ENCODE measurements at regions not wholly inside any gene's neighbourhood (a gene's known extent, or its start where the extent isn't known, plus 50 kb on each side); places are given as distances from the start of the nearest gene placed in this dataset.

DNA sequence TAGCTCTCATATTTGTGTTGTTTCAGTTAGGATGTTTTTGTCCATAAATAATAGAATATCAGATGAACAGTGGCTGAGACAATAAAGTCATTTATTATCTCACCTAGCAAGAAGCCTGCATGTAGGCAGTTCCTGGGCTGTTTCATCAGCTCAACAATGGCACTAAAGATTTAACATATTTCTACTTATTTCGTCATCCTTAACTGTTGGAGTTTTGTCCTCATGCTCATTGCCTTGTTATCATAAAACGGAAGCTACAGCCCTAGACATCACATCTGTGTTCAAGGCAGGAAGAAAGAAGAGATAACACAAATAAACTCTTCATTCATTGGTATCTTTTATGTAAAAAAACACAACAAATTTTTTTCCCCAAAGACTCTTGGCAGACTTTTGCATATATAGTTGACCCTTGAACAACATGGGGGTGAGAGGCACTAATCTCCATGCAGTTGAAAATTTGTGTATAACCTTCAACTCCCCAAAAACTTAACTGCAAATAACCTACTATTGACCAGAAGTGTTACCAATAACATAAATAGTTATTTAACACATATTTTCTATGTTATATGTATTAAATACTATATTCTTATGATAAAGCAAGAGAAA lies 277.2 kb upstream of the ADRA1B start:
- Histone ChIP-seq H3K9me3 (peaks cover 0 to 5% of the 10 kb centered on the region in 2 donors), H3K4me1 (no peaks in the 10 kb centered on the region)

DNA sequence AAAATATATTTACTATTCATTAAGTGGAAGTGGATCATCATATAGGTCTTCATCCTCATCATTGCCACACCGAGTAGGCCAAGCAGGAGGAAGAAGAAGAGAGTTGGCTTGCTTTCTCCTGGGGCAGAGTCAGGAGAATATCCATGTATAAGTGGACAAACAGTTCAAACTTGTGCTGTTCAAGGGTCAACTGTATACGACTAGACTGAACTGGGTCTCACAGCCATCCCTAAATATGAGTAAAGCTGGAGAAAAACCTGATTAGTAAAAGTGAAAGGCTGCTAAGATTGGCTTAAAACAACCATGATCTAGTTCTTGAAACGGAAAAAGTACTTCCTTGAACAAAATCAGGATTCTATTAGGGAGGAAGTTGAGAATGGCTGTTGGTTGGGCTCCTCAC lies 276.7 kb upstream of the ADRA1B start:
- no peak for TF ChIP-seq POLR2A (IDR thresholded peaks at IDR 0.05)
- TF ChIP-seq, protein P1, sequence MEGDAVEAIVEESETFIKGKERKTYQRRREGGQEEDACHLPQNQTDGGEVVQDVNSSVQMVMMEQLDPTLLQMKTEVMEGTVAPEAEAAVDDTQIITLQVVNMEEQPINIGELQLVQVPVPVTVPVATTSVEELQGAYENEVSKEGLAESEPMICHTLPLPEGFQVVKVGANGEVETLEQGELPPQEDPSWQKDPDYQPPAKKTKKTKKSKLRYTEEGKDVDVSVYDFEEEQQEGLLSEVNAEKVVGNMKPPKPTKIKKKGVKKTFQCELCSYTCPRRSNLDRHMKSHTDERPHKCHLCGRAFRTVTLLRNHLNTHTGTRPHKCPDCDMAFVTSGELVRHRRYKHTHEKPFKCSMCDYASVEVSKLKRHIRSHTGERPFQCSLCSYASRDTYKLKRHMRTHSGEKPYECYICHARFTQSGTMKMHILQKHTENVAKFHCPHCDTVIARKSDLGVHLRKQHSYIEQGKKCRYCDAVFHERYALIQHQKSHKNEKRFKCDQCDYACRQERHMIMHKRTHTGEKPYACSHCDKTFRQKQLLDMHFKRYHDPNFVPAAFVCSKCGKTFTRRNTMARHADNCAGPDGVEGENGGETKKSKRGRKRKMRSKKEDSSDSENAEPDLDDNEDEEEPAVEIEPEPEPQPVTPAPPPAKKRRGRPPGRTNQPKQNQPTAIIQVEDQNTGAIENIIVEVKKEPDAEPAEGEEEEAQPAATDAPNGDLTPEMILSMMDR (IDR thresholded peaks at IDR 0.05), result no peak

More for the DNA sequence above, 277.2 kb upstream of the ADRA1B start:
- Histone ChIP-seq H3K27ac (no peak overlapping the region), H3K27me3 (no peaks in the 10 kb centered on the region), H3K4me3 (no peak overlapping the region), H3K36me3 (peaks cover 0 to 2% of the 10 kb centered on the region in 2 donors)
- TF ChIP-seq POLR2A (IDR thresholded peaks at IDR 0.05), result no peak
- TF ChIP-seq, protein P1 (IDR thresholded peaks at IDR 0.05), result no peak
- no peak for DNase-seq
- intact Hi-C loops (cut with DNase I; ENCODE audit: low total_unique reads), result no loop called here

DNA sequence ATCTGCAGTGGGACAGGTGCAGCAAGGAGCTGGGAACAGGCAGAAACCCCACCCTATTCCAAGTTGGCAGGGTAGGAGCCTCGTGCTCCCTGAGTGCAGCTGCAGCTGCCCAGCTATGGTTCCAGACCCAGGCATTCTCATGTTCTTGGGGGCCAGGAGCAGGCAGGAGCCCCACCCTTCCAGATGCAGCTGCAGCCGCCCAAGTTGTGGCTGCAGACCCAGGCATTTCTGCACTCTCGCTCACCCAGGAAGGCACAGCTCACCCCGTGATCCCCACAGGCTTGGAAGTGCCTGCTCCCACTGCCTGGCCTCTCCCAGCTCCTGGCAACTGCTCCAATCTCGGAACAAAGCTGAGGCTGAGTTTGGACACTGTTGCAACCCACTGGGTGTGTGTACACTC lies 275.8 kb upstream of the ADRA1B start:
- Histone ChIP-seq H3K4me3 (no peak overlapping the region), H3K9me3 (peaks cover 0 to 5% of the 10 kb centered on the region in 2 donors), H3K4me1 (no peaks in the 10 kb centered on the region), H3K27ac (no peak overlapping the region), H3K36me3 (peaks cover 0 to 2% of the 10 kb centered on the region in 2 donors), H3K27me3 (no peaks in the 10 kb centered on the region)
- no peak for DNase-seq
- intact Hi-C loops (cut with DNase I; ENCODE audit: low total_unique reads), result no loop called here
- TF ChIP-seq, protein P1 (IDR thresholded peaks at IDR 0.05), result no peak
- no peak for TF ChIP-seq POLR2A (IDR thresholded peaks at IDR 0.05)

More for the DNA sequence above, 276.7 kb upstream of the ADRA1B start:
- Histone ChIP-seq H3K36me3 (peaks cover 0 to 2% of the 10 kb centered on the region in 2 donors), H3K27me3 (no peaks in the 10 kb centered on the region), H3K4me3 (no peak overlapping the region), H3K4me1 (no peaks in the 10 kb centered on the region), H3K27ac (no peak overlapping the region), H3K9me3 (peaks cover 0 to 5% of the 10 kb centered on the region in 2 donors)
- intact Hi-C loops (cut with DNase I; ENCODE audit: low total_unique reads), result no loop called here
- no peak for DNase-seq

DNA sequence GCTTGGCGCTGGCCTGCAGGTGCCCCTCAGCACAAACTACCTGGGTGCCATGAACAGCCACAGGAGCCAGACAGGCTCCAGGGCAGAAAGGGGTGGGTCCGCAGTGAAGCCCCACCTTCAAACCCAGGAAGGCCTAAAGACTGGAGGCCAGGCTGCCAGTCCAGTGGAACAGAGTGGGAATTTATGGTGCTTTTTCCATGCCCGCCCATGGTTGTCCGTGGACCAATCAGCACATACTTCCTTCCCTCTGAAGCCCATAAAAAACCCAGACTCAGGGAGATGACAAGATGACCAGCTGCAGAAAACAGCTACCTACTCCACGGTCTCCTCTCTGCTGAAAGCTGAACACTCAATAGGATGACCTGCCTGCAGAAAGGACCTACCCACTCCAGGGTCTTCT lies 275.4 kb upstream of the ADRA1B start:
- Histone ChIP-seq H3K36me3 (peaks cover 0 to 2% of the 10 kb centered on the region in 2 donors), H3K4me3 (no peak overlapping the region), H3K9me3 (peaks cover 0 to 5% of the 10 kb centered on the region in 2 donors), H3K27ac (no peak overlapping the region), H3K27me3 (no peaks in the 10 kb centered on the region), H3K4me1 (no peaks in the 10 kb centered on the region)
- intact Hi-C loops (cut with DNase I; ENCODE audit: low total_unique reads), result no loop called here
- no peak for DNase-seq
- no peak for TF ChIP-seq POLR2A (IDR thresholded peaks at IDR 0.05)
- TF ChIP-seq, protein P1 (IDR thresholded peaks at IDR 0.05), result no peak

DNA sequence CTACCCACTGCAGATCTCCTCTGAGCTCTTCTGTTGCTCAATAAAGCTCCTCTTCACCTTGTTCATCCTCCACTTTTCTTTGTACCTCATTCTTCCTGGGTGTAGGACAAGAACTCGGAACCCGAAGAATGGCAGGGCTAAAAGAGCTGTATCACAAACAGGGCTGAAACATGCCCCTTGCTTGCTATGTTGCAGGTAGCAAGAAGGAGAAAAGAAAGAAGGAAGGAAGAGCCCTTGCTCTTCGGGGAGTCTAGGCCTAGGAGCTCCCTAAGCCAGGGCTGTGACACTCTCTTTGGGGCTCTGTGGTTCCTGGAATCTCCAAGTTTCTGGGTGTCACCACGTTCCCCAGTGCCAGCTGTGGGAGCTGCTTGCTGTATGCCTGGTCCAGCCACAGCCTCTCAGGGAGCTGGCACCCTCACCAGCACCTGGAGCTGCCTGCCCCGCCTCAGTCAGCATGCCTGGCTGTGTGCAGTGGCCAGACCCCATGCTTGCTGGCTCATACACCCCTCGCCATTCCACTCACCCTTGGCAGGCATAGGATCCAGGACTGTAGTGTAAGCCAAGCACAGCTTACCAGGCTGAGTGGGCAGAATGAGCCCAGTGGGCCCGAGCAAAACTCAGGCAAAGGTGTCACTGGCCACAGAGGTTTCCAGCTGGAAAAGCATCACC lies 274.8 kb upstream of the ADRA1B start:
- peaks cover 0 to 2% of the 10 kb centered on the region in 2 donors for H3K36me3 ChIP-seq
- no peaks in the 10 kb centered on the region for H3K27me3 ChIP-seq

More for the DNA sequence above, 274.8 kb upstream of the ADRA1B start:
- intact Hi-C loops (cut with DNase I; ENCODE audit: low total_unique reads), result no loop called here
- Histone ChIP-seq H3K9me3 (peaks cover 0 to 5% of the 10 kb centered on the region in 2 donors), H3K27ac (no peak overlapping the region), H3K4me1 (no peaks in the 10 kb centered on the region), H3K4me3 (no peak overlapping the region)
- DNase-seq, result no peak
- TF ChIP-seq POLR2A (IDR thresholded peaks at IDR 0.05), result no peak
- TF ChIP-seq, protein P1 (IDR thresholded peaks at IDR 0.05), result no peak

All from uterus (tissue), 3 donors.